Gastrocnemius medialis (tissue), 4 donors: ENCODE measurements at regions not wholly inside any gene's neighbourhood (a gene's known extent, or its start where the extent isn't known, plus 50 kb on each side); places are given as distances from the start of the nearest gene placed in this dataset.

ENCODE experiments used
- ATAC-seq, 2 donors: fragments of 150-250 bp; one replicate each; pipeline ENCODE4 v1.9.1; 2016
- DNase-seq, 2 donors: peaks; one replicate each; pipeline ENCODE4 v3.0.0-alpha.2; 2019
- H3K27ac ChIP-seq, 4 donors: fragments of 200-600 bp; sonication (generic); 1 replicate in 1 of 4; 2 replicates in 3 of 4; pipeline ENCODE4 v1.5.1; 2016 to 2018; ENCODE audit warnings: mild to moderate bottlenecking in 2 of 4, moderate library complexity in 1 of 4
- H3K27me3 ChIP-seq, 3 donors: fragments of 200-600 bp; sonication (generic) in 2 of 3; 1 replicate in 1 of 3; 2 replicates in 2 of 3; pipeline versions ENCODE4 v1.5.1 to v1.6.0; 2016 to 2019; ENCODE audit warnings: mild to moderate bottlenecking in 1 of 3, moderate library complexity in 1 of 3
- H3K36me3 ChIP-seq, 2 donors: fragments of 200-600 bp; sonication (generic) in 1 of 2; one replicate each; pipeline ENCODE4 v1.5.1; 2017 to 2018
- H3K4me1 ChIP-seq, 2 donors: fragments of 200-600 bp; sonication (generic) in 1 of 2; one replicate each; pipeline ENCODE4 v1.5.1; 2016 to 2017; ENCODE audit warnings: mild to moderate bottlenecking in 2 of 2
- H3K4me3 ChIP-seq, 4 donors: fragments of 200-600 bp; sonication (generic) in 3 of 4; 1 replicate in 1 of 4; 2 replicates in 3 of 4; pipeline ENCODE4 v1.5.1; 2016 to 2019; ENCODE audit warnings: mild to moderate bottlenecking in 2 of 4
- H3K9me3 ChIP-seq, 3 donors: fragments of 200-600 bp; sonication (generic) in 2 of 3; 1 replicate in 1 of 3; 2 replicates in 2 of 3; pipeline ENCODE4 v1.5.1; 2016 to 2019
- POLR2A ChIP-seq, 2 donors: fragments of 450-650 bp; IDR thresholded peaks; one replicate each; pipeline ENCODE4 v1.6.1; 2017; ENCODE audit warnings: antibody characterized with exemption in 2 of 2, mild to moderate bottlenecking in 2 of 2, moderate library complexity in 2 of 2
- in situ Hi-C, 4 donors: fragments of 200-750 bp; cut with MboI; loops; one replicate each; pipeline versions ENCODE4 v1.15.0 to v1.8.0; 2017; ENCODE audit warnings: low sequenced_read_pairs in 4 of 4
- intact Hi-C: fragments of 100-400 bp; cut with DNase I; formaldehyde crosslinking; loops from one replicate; pipeline ENCODE4 v1.15.1; 2023; ENCODE audit warnings: low total_unique reads
- TF ChIP-seq, protein P1 (sequence below), 5 experiments: fragments of 450-650 bp in 3 of 5; fragments of 200-600 bp in 2 of 5; sonication (generic) in 2 of 5; IDR thresholded peaks in 4 of 5; conservative IDR thresholded peaks in 1 of 5; 1 replicate in 4 of 5; 2 replicates in 1 of 5; pipeline ENCODE4 v1.5.1; 2016 to 2019; ENCODE audit warnings: antibody characterized with exemption in 5 of 5, mild to moderate bottlenecking in 3 of 5, moderate library complexity in 3 of 5

DNA sequence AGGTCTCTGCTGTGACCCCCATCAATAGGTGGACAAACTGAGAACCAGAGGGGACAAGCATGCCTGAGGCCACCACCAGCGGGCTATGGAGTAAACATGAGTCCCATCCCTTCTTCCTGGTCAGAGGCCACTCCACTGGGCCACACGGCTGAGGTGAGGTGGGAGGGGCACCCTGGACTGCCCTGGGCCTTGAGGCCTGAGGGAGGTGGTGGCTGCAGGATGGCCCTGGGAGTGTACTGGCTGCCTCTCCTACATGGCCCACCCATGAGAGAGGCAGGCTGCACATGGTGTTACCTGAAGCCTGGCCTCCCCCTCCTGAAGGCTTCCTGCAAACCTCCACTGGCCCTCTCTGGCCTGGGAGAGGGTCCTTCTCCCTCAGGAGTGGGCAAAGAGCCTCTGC is 222.4 kb downstream of the TUBA3C start:
- ATAC-seq (no peak), DNase-seq (no peak)
- intact Hi-C loops = no loop called here
- no peak for TF ChIP-seq POLR2A (IDR thresholded peaks at IDR 0.05)
- TF ChIP-seq, protein P1, sequence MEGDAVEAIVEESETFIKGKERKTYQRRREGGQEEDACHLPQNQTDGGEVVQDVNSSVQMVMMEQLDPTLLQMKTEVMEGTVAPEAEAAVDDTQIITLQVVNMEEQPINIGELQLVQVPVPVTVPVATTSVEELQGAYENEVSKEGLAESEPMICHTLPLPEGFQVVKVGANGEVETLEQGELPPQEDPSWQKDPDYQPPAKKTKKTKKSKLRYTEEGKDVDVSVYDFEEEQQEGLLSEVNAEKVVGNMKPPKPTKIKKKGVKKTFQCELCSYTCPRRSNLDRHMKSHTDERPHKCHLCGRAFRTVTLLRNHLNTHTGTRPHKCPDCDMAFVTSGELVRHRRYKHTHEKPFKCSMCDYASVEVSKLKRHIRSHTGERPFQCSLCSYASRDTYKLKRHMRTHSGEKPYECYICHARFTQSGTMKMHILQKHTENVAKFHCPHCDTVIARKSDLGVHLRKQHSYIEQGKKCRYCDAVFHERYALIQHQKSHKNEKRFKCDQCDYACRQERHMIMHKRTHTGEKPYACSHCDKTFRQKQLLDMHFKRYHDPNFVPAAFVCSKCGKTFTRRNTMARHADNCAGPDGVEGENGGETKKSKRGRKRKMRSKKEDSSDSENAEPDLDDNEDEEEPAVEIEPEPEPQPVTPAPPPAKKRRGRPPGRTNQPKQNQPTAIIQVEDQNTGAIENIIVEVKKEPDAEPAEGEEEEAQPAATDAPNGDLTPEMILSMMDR (IDR thresholded peaks at IDR 0.05 in 4 of 5, conservative IDR thresholded peaks at IDR 0.05 in 1 of 5) = no peak
- Histone ChIP-seq H3K36me3 (no peaks in the 10 kb centered on the region), H3K4me3 (no peak overlapping the region), H3K4me1 (no peaks in the 10 kb centered on the region), H3K9me3 (no peaks in the 10 kb centered on the region), H3K27me3 (no peaks in the 10 kb centered on the region), H3K27ac (no peak overlapping the region)
- in situ Hi-C loops = no loop called here

DNA sequence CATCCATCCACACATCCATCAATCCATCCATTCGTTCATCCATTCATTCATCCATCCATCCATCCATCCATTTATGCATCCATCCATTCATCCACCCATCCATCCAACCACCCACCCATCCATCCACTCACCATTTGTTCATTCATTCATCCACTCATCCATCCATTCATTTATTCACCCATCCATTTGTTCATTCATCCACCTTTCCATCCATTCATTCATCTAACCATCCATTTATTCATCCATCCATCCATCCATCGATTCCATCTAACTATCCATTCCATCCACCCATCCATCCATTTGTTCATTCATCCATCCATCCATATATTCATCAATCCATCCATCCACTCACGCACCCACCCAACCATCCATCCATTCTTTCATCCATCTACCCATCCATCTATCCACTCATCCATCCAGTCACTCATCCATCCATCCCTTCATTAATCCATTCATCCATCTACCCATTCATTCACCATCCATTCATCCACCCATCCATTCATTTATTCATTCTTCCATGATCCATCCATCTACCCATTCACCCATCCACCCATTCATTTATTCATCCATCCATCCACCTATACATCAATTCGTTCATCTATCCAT is 225.0 kb downstream of the TUBA3C start:
- Histone ChIP-seq H3K9me3 (no peaks in the 10 kb centered on the region), H3K36me3 (no peaks in the 10 kb centered on the region), H3K27ac (no peak overlapping the region), H3K27me3 (no peaks in the 10 kb centered on the region), H3K4me1 (no peaks in the 10 kb centered on the region), H3K4me3 (no peak overlapping the region)
- intact Hi-C loops = no loop called here
- no peak for DNase-seq
- in situ Hi-C loops = no loop called here
- ATAC-seq = no peak
- TF ChIP-seq POLR2A (IDR thresholded peaks at IDR 0.05) = no peak
- TF ChIP-seq, protein P1 (IDR thresholded peaks at IDR 0.05 in 4 of 5, conservative IDR thresholded peaks at IDR 0.05 in 1 of 5) = no peak

DNA sequence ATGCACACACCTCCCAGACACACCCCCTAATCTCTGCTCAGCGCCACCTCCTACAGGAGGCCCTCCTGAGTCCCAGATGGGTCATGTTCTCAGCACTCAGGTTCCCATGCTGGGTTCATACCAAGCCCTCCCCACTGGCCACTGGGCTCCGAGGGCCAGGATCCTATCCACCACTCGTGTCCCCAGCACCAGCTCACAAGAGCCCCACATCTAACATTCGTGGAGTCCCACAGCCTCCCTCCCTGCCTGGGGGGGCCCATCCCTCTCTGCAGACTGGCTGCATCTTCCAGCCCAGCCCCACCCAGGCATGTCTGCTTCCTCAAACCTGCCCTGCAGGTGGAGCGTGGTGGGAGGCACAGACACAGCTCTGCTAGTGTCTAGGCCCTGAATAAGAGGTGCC is 227.4 kb downstream of the TUBA3C start:
- no peak for ATAC-seq
- in situ Hi-C loops (no loop called here), intact Hi-C loops (no loop called here)
- no peaks in the 10 kb centered on the region for H3K27me3 ChIP-seq
- TF ChIP-seq, protein P1 (IDR thresholded peaks at IDR 0.05 in 4 of 5, conservative IDR thresholded peaks at IDR 0.05 in 1 of 5) = no peak
- TF ChIP-seq POLR2A (IDR thresholded peaks at IDR 0.05) = no peak
- H3K27ac ChIP-seq = no peak overlapping the region
- H3K4me3 ChIP-seq = no peak overlapping the region
- H3K4me1 ChIP-seq = no peaks in the 10 kb centered on the region
- H3K36me3 ChIP-seq = no peaks in the 10 kb centered on the region
- H3K9me3 ChIP-seq = no peaks in the 10 kb centered on the region
- DNase-seq = no peak

DNA sequence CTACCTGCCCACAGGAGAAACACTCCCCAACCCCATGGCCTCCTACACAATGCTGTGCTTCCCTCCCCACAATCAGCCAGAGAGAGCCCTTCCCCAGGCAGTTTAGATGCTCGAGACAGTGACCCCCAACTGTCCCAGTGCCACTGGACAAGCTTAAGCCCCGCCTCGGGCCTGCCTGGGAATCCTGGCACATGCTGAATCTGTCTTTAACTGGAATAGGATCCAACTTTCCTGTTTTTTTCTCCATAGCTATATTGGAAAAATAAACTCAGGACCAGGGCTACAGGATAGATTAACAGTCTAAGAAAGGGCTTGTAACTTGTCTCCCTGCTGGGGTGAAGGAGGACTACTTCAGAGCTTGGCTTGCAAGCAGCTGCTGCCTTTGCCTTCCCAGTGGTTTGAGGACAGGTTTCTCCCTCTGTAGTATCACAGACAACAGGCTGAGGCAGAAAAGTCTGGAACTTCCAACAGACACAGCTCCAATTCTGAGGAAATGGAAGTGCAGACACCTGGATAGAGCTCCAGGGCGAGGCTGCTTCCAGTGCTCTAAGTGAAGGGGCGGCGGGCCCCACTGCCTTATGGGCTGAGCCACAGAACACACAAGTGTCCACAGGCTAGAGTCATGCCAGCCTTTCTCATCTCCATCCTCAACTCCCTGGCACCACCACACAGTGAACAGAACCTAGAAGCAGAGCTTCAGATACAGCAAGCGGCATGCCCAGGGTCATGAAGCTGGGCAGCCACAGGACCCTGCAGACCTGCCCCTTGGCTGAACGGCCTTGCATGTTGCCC is 228.3 kb downstream of the TUBA3C start:
- no peak overlapping the region for H3K27ac ChIP-seq
- TF ChIP-seq, protein P1 (IDR thresholded peaks at IDR 0.05 in 4 of 5, conservative IDR thresholded peaks at IDR 0.05 in 1 of 5) = no peak
- no peak for TF ChIP-seq POLR2A (IDR thresholded peaks at IDR 0.05)
- H3K9me3 ChIP-seq = no peaks in the 10 kb centered on the region
- DNase-seq (no peak), ATAC-seq (no peak)
- H3K27me3 ChIP-seq = no peaks in the 10 kb centered on the region
- H3K4me3 ChIP-seq = no peak overlapping the region
- intact Hi-C loops = no loop called here
- in situ Hi-C loops = no loop called here
- no peaks in the 10 kb centered on the region for H3K36me3 ChIP-seq
- no peaks in the 10 kb centered on the region for H3K4me1 ChIP-seq
